PC-9 (cell line): ENCODE measurements at regions not wholly inside any gene's neighbourhood (a gene's known extent, or its start where the extent isn't known, plus 50 kb on each side); places are given as distances from the start of the nearest gene placed in this dataset.

Experiments used
- BruUV-seq: library from RNA; stranded (reverse); fragments of 400-500 nt; replicated peaks from 2 replicates; lab custom pipeline; 2021; lab: Mats Ljungman, UMichigan
- CTCF ChIA-PET: fragments of 300-600 bp; sonication (Branson Sonifier 250); formaldehyde crosslinking; loops from one replicate; lab custom pipeline; 2022; ENCODE audit warnings: antibody characterized with exemption; lab: Charles Lee
- POLR2A ChIA-PET: fragments of 300-600 bp; sonication (Branson Sonifier 250); formaldehyde crosslinking; loops from one replicate; lab custom pipeline; 2022; ENCODE audit warnings: antibody characterized with exemption; ENCODE audit not compliant: unreplicated experiment; lab: Charles Lee
- DNase-seq, 2 experiments: peaks; one replicate each; pipeline versions ENCODE4 v3.0.0 to v3.0.0-alpha.2; 2015 to 2022; ENCODE audit warnings: mixed read lengths in 1 of 2
- H2AFZ ChIP-seq: fragments of 200-600 bp; sonication (generic); 2 replicates; pipeline ENCODE4 v1.8.1; 2017; ENCODE audit warnings: antibody characterized with exemption
- H3F3A ChIP-seq: fragments of 200-600 bp; sonication (generic); 2 replicates; pipeline ENCODE4 v1.8.1; 2017; ENCODE audit warnings: antibody characterized with exemption, mild to moderate bottlenecking, low read depth; ENCODE audit not compliant: insufficient read depth
- H3K27ac ChIP-seq: fragments of 200-600 bp; sonication (generic); 2 replicates; pipeline ENCODE4 v1.6.1; 2016; ENCODE audit warnings: mixed run types
- H3K27me3 ChIP-seq: fragments of 200-600 bp; sonication (generic); 2 replicates; pipeline ENCODE4 v1.6.1; 2016; ENCODE audit warnings: low read depth, mixed run types; ENCODE audit not compliant: insufficient read depth
- H3K36me3 ChIP-seq: fragments of 200-600 bp; sonication (generic); 2 replicates; pipeline ENCODE4 v1.6.1; 2016; ENCODE audit warnings: low read depth, mixed run types
- H3K4me1 ChIP-seq: fragments of 200-600 bp; sonication (generic); replicated peaks from 2 replicates; pipeline ENCODE4 v1.6.1; 2016; ENCODE audit warnings: mixed run types; ENCODE audit not compliant: insufficient read depth
- H3K4me2 ChIP-seq: fragments of 200-600 bp; sonication (generic); 2 replicates; pipeline ENCODE4 v1.6.1; 2017; ENCODE audit warnings: mixed run types
- H3K4me3 ChIP-seq: fragments of 200-600 bp; sonication (generic); 2 replicates; pipeline ENCODE4 v1.6.1; 2016; ENCODE audit warnings: mixed run types
- H3K79me2 ChIP-seq: fragments of 200-600 bp; sonication (generic); 2 replicates; pipeline ENCODE4 v1.6.1; 2017; ENCODE audit warnings: low read depth, mixed run types
- H3K9me2 ChIP-seq: fragments of 200-600 bp; sonication (generic); 2 replicates; pipeline ENCODE4 v1.8.1; 2017; ENCODE audit warnings: mild to moderate bottlenecking; ENCODE audit not compliant: insufficient read depth
- H3K9me3 ChIP-seq: fragments of 200-600 bp; sonication (generic); 2 replicates; pipeline ENCODE4 v1.8.1; 2016; ENCODE audit warnings: low read depth; ENCODE audit not compliant: insufficient read depth
- H4K20me1 ChIP-seq: fragments of 200-600 bp; sonication (generic); 2 replicates; pipeline ENCODE4 v1.8.1; 2017; ENCODE audit not compliant: insufficient read depth
- CTCF ChIP-seq: fragments of 200-600 bp; sonication (generic); conservative IDR thresholded peaks from 2 replicates; pipeline ENCODE4 v1.6.1; 2017; ENCODE audit warnings: mixed run types, antibody characterized with exemption, mild to moderate bottlenecking, moderate library complexity
- EZH2 ChIP-seq: fragments of 200-600 bp; sonication (generic); IDR thresholded peaks from 2 replicates; pipeline ENCODE4 v1.8.0; 2017; ENCODE audit warnings: antibody characterized with exemption, low read depth
- intact Hi-C: fragments of 100-400 bp; cut with micrococcal nuclease; formaldehyde crosslinking; loops from one replicate; pipeline ENCODE4 v1.10.0; 2022; ENCODE audit not compliant: unreplicated experiment

GRCh38 chr18:53785811-53786210 is 438.7 kb downstream of the MBD2 start:
- Histone ChIP-seq H3K4me2 (no peak overlapping the region), H3F3A (no peaks in the 10 kb centered on the region), H4K20me1 (no peaks in the 10 kb centered on the region), H3K9me2 (no peaks in the 10 kb centered on the region; the same call in 1 of the 2 replicates), H3K36me3 (no peaks in the 10 kb centered on the region), H2AFZ (no peak overlapping the region), H3K27me3 (no peaks in the 10 kb centered on the region), H3K79me2 (no peaks in the 10 kb centered on the region), H3K4me3 (no peak overlapping the region), H3K4me1 (no peaks in the 10 kb centered on the region), H3K27ac (no peak overlapping the region), H3K9me3 (no peaks in the 10 kb centered on the region)
- no peak for DNase-seq
- POLR2A ChIA-PET: no interaction called here
- no TSS peak for BruUV-seq
- TF ChIP-seq EZH2 (no peak), CTCF (no peak)
- CTCF ChIA-PET: no interaction called here
- intact Hi-C loops: no loop called here

- no peak overlapping the region for H3K27ac ChIP-seq
- no peaks in the 10 kb centered on the region for H3K36me3 ChIP-seq
- no peak for DNase-seq
- intact Hi-C loops: no loop called here
- no TSS peak for BruUV-seq
- TF ChIP-seq EZH2: no peak
- TF ChIP-seq CTCF: no peak
- CTCF ChIA-PET: no interaction called here
- no peak overlapping the region for H2AFZ ChIP-seq
- H3K79me2 ChIP-seq: no peaks in the 10 kb centered on the region
- no peaks in the 10 kb centered on the region for H3K9me3 ChIP-seq
- no peaks in the 10 kb centered on the region for H3F3A ChIP-seq
- no peaks in the 10 kb centered on the region for H3K4me1 ChIP-seq
- POLR2A ChIA-PET: no interaction called here
- H3K4me3 ChIP-seq: no peak overlapping the region
- H3K27me3 ChIP-seq: no peaks in the 10 kb centered on the region
- no peak overlapping the region for H3K4me2 ChIP-seq
- no peaks in the 10 kb centered on the region for H4K20me1 ChIP-seq
- no peaks in the 10 kb centered on the region; the same call in 1 of the 2 replicates for H3K9me2 ChIP-seq
These were observed 440.2 kb downstream of the MBD2 start for GRCh38 chr18:53784253-53784652.

- Histone ChIP-seq H3K4me1 (no peaks in the 10 kb centered on the region), H3K9me2 (no peaks in the 10 kb centered on the region), H3K4me3 (no peak overlapping the region), H3F3A (no peaks in the 10 kb centered on the region), H3K4me2 (no peak overlapping the region), H2AFZ (no peak overlapping the region), H3K36me3 (no peaks in the 10 kb centered on the region), H3K79me2 (no peaks in the 10 kb centered on the region), H4K20me1 (no peaks in the 10 kb centered on the region), H3K27me3 (no peaks in the 10 kb centered on the region), H3K9me3 (no peaks in the 10 kb centered on the region), H3K27ac (no peak overlapping the region)
- ChIA-PET CTCF (no interaction called here), POLR2A (no interaction called here)
- DNase-seq: no peak
- intact Hi-C loops: no loop called here
- no TSS peak for BruUV-seq
- TF ChIP-seq CTCF: no peak
- TF ChIP-seq EZH2: no peak
These were observed 443.8 kb downstream of the MBD2 start for GRCh38 chr18:53780666-53781065.
